GM15510 (cell line): ENCODE measurements at regions not wholly inside any gene's neighbourhood (a gene's known extent, or its start where the extent isn't known, plus 50 kb on each side); places are given as distances from the start of the nearest gene placed in this dataset.

Experiments used
- POLR2A ChIP-seq: IDR thresholded peaks from 3 replicates; pipeline ENCODE4 v1.6.1; 2011; ENCODE audit warnings: borderline replicate concordance; ENCODE audit not compliant: insufficient read length; ENCODE audit errors: extremely low read depth

GRCh38 chr2:7891312-7891711, 790.5 kb upstream of the ID2 start:
- no peak for TF ChIP-seq POLR2A

GRCh38 chr2:7895289-7895688, 786.6 kb upstream of the ID2 start:
- TF ChIP-seq POLR2A, result no peak

GRCh38 chr2:7896940-7897487, 784.8 kb upstream of the ID2 start:
- TF ChIP-seq POLR2A, result no peak

- no peak for TF ChIP-seq POLR2A
Observed at GRCh38 chr2:7899241-7899640, 782.6 kb upstream of the ID2 start.

DNA sequence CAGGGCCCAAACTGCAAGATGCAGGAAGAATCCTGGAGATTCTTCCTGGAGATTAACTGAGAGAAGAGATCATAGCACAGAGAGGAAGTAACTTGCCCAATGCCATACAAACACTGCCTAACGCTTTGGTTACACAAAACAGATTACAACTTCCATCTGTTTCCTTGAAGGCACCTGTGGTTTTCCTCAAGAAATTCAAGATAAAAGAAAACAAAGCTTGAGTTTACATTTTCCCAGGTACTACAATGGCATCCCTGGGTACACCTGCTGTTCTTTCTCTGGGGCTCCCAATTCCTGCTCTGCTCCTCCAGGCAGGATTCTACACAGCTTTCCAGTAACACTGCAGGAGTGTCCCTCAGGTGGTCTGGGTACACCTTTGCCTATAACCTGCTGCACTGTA, 781.9 kb upstream of the ID2 start:
- no peak for TF ChIP-seq POLR2A

DNA sequence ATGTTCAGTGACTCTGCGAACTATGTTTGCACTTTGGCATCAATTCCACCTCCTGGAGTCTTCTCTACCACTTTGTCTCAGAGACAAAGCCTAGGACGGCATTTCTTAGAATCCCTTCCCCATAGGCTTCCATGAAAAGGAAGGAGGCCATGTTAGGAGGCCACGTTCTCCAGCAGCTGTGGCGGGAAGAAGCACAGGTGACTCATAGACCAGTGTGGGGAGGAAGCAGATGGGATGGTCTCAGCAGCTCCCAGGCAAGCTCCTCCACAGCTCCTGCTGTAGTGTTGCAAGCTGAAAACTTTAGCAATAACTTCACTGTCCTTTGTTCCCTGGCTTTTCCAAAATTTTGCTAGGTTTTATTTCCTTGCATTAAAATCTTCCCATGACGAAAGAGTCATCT, 781.3 kb upstream of the ID2 start:
- no peak for TF ChIP-seq POLR2A

DNA sequence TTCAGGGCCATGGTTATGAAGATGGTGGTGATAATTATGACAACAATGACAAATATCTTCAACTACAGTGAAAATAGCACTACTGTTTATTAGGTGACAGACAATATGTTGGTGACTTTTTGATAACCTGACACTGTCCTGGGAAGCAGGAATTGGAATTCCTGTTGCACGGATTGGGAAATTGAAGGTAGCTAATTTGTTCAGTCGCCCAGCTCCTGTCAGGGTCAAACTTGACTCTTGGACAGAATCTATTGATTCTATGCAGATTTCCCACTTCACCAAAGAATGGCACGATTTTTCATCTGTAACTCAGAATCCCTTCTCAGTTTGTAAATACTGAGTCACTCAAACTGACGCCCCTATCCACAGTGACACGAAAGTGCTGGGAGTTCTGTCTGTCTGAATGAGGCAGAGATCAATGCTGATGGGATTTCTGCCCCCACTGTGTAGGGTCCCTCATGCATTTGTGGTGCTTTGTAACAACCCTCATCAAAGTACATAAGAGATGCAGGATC, 779.5 kb upstream of the ID2 start:
- no peak for TF ChIP-seq POLR2A

- TF ChIP-seq POLR2A, result no peak
Observed at GRCh38 chr2:7904319-7904718, 777.5 kb upstream of the ID2 start.

- TF ChIP-seq POLR2A, result no peak
Observed at GRCh38 chr2:7905756-7906155, 776.1 kb upstream of the ID2 start.

DNA sequence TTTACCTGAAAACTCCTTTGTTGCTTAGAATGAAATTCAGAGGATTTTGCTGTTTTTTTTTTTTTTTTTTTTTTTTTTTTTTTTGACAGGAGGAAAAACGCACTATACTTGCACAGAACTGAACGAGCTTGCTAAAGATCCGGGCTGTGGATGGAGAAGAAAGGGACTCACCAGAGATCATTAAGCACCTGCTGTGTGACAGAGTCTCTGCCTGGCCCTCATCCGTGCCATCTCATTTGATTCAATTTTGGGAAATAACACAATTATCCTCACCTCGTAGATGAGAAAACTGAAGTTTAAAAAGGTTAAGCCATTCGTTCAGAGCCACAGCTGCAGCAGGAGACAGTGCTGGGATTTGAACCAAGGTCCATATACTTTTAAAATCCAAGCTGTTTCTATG, 775.4 kb upstream of the ID2 start:
- no peak for TF ChIP-seq POLR2A

DNA sequence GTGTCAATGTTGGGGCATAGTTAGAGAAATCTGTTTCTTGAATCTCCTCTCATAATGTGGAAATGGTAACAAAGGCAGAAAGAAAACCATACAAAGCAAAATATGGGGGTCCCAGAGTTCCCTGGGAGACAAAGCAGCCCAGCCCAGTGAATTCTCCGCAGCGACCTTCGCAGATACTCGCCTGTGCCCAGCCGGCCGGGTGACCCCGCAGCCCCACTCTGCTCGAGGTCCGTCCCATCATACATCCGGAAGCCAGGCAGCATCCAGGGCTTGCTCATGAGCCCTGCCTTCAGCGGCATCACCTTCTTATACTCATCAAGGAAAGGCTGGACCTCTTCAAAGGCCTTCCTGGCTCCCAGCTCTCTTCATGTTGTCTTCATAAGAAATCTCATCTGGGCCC, 774.8 kb upstream of the ID2 start:
- TF ChIP-seq POLR2A, result no peak

GRCh38 chr2:7910752-7911151, 771.1 kb upstream of the ID2 start:
- TF ChIP-seq POLR2A, result no peak

DNA sequence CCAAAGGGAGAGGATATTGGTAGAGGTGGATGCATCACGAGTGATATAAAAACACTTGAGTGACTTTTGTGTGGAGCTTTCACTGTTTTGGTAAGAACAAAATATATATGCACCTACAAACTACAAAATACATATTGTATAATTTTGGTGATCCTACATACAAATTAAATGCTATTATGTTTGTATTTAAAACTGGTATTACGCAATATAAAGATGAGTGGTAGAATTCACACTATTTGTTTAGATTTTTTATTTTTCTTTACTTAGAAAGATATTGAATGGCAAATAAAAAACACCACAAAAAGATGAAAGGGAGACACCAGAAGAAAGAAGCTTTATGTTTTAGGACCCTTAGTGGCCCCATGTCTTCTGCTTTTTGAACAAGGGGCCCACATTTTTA, 770.7 kb upstream of the ID2 start:
- TF ChIP-seq POLR2A, result no peak

- TF ChIP-seq POLR2A, result no peak
Observed at GRCh38 chr2:7913974-7914373, 767.9 kb upstream of the ID2 start.

DNA sequence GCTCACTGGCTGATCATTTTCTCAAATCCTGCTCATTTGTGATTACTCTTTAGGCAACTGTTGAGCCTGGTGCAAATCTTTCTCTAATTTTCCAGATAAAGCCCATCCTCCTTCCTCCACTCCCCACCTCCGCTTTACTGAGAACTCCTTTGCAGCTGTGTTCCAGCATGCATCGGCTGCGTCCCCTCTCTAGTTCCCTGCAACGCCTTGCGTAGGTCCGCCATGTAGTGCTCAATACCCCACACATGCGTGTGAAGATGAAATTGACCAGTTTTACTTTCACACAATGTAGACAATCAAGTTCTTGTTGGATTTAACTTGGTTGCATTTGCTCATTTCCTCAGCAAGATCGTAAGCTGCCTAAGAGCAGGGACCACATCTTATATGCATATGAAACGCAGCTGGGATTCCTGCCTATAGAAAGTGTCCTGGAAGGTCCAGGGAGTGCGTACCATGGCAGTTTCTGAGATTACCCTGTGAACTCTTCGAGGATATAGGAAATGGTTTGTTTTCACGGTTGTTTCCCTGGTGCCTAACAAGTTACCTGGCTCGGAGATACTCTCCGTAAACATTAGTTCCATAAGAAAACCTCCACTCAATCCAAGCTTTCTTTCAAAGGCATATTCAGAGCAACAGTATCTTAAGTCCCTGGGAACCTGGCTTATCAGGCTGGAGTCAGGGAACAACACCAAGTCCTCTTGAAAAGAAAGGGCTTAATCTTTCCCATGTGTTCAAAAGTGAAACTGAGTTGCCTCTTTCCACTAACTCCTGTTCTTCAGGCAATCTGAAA, 766.4 kb upstream of the ID2 start:
- TF ChIP-seq POLR2A, result no peak

- TF ChIP-seq POLR2A, result no peak
Observed at GRCh38 chr2:7916670-7917069, 765.2 kb upstream of the ID2 start.
